Epithelial cell of esophagus (primary cell): ENCODE measurements at regions not wholly inside any gene's neighbourhood (a gene's known extent, or its start where the extent isn't known, plus 50 kb on each side); places are given as distances from the start of the nearest gene placed in this dataset.

Source experiments
- DNase-seq: peaks from one replicate; pipeline ENCODE4 v3.0.0; 2010; ENCODE audit warnings: low read depth
- H3K4me3 ChIP-seq: 2 replicates; pipeline ENCODE4 v1.5.1; 2011; ENCODE audit warnings: mild to moderate bottlenecking, low read length, control low read depth
- CTCF ChIP-seq: IDR thresholded peaks from 2 replicates; pipeline ENCODE4 v1.5.1; 2011; ENCODE audit warnings: low read depth, mild to moderate bottlenecking, low read length, control low read depth, inconsistent platforms; ENCODE audit not compliant: insufficient read depth; ENCODE audit errors: missing control alignments

GRCh38 chr7:156155988-156156733, 343.9 kb upstream of the SHH start:
- TF ChIP-seq CTCF: no peak
- H3K4me3 ChIP-seq: no peak overlapping the region
- DNase-seq: no peak

- TF ChIP-seq CTCF: no peak
- DNase-seq: no peak
- H3K4me3 ChIP-seq: no peak overlapping the region
These were observed 341.3 kb upstream of the SHH start for GRCh38 chr7:156153590-156153989.

- TF ChIP-seq CTCF: no peak
- no peak overlapping the region for H3K4me3 ChIP-seq
- no peak for DNase-seq
These were observed 340.1 kb upstream of the SHH start for GRCh38 chr7:156152390-156152789.

GRCh38 chr7:156151658-156152057, 339.4 kb upstream of the SHH start:
- TF ChIP-seq CTCF: no peak
- no peak for DNase-seq

GRCh38 chr7:156151078-156151477, 338.8 kb upstream of the SHH start:
- no peak for TF ChIP-seq CTCF
- H3K4me3 ChIP-seq: no peak overlapping the region
- no peak for DNase-seq

More at GRCh38 chr7:156151658-156152057, 339.4 kb upstream of the SHH start:
- no peak overlapping the region for H3K4me3 ChIP-seq

- H3K4me3 ChIP-seq: no peak overlapping the region
- TF ChIP-seq CTCF: no peak
These were observed 336.7 kb upstream of the SHH start for GRCh38 chr7:156148995-156149394.

GRCh38 chr7:156148547-156148946, 336.3 kb upstream of the SHH start:
- no peak for TF ChIP-seq CTCF
- no peak for DNase-seq
- H3K4me3 ChIP-seq: no peak overlapping the region

More at GRCh38 chr7:156148995-156149394, 336.7 kb upstream of the SHH start:
- DNase-seq: no peak
